HK-2 (cell line): ENCODE measurements at regions not wholly inside any gene's neighbourhood (a gene's known extent, or its start where the extent isn't known, plus 50 kb on each side); places are given as distances from the start of the nearest gene placed in this dataset.

Experiments used
- DNase-seq: peaks from one replicate; pipeline ENCODE4 v3.0.0-alpha.2; 2018; ENCODE audit not compliant: unreplicated experiment

DNA sequence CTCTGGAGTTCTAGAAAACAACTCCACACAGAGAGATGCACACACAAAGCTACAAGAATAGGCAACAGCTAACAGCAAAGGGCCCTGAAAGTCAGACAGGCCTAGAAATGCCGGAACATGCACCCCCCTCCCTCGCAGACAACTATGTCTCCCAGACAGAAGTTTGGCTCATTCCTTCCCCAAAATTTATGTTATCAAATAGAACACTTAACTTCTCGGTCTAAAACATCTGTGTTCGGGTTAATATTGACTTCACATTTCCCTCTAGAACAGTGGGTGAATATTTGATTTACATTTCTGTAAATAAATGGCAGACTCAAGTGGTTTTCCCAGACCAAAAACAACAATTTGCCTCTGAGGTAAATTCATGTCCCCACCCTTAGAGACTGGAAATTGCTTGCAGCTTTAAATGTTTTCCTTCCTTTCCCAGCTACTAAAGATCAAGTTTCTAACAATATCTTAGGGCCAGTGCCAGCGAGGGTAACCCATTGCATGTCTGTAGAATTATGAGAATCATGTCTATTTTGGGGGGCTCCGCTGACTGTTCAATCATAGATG is 92.5 kb upstream of the INHBA start:
- DNase-seq: no peak

- DNase-seq: no peak
Measured at GRCh38 chr7:41793556-41793955, 90.7 kb upstream of the INHBA start.

- DNase-seq: no peak
Measured at GRCh38 chr7:41792120-41792519, 89.2 kb upstream of the INHBA start.

GRCh38 chr7:41788556-41788955 is 85.7 kb upstream of the INHBA start:
- DNase-seq: no peak

DNA sequence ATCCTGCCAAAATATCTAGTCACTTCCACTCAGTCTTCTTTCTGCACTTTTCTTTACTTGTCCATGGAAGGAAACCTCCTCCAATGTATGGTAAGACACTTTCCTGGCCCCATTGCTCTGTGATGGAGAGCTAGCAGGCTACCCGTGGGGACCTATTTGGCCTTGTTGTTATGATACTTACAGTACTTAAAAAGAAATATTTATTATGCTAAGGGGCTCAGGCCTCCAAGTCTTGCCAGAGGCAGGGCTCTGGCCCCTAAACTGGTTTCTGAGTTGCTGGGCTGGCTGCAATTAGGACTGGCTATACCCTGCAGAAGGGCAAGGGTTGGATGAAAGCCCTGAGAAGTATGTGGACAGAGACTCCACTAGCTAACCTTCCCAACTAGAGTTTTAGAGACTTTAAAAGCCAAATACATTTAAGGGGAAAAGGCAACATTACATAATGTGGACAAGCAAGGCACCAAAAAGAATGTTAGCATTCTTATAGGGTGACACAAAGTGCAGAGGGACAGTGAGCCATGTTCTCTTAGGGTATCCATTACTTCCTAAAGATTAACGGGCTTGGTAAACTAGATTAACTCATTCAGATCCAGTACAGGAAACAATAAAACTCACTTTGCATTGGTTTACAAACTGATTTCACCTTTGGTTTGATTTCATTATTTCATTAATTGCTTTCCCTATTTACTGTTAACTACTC is 84.9 kb upstream of the INHBA start:
- no peak for DNase-seq

DNA sequence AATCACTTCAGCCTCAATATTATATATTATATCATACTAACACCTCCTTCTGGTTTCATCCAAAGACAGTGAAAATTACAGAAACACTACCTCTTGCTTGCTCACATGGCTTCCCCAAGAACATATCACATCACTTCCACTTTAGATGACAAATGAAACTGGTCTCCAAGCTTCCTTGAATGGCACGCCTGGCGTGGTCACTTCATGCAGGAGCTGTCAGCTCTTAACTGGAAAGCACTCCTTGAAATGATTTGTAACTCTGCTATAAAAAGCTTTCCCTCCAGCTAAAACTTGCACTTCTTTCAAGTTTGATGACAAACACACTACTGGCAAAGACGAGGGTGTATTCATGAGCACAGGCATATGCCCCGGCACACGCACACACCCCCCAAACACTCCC is 84.1 kb upstream of the INHBA start:
- DNase-seq: no peak

- DNase-seq: no peak
Measured at GRCh38 chr7:41786404-41786803, 83.5 kb upstream of the INHBA start.

- DNase-seq: no peak
Measured at GRCh38 chr7:41785840-41786239, 83.0 kb upstream of the INHBA start.

DNA sequence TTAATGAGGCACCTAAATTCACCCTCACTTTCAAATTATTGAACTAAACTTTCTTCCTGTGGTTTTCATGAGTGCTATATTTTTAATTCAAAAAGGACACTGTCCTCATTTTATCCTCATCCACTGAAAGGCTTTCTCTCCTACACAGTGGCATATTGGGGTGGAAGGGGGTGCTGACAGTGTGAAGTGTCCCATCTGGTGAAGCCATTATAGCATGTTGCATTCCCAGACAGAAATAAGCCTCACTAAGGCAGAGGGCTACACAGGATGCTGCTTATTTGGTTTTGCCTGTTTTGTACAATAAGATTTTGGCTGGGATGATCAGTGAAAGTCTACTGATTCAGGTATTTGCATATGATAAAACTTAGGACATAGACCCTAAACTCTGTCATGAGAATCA is 82.4 kb upstream of the INHBA start:
- no peak for DNase-seq

DNA sequence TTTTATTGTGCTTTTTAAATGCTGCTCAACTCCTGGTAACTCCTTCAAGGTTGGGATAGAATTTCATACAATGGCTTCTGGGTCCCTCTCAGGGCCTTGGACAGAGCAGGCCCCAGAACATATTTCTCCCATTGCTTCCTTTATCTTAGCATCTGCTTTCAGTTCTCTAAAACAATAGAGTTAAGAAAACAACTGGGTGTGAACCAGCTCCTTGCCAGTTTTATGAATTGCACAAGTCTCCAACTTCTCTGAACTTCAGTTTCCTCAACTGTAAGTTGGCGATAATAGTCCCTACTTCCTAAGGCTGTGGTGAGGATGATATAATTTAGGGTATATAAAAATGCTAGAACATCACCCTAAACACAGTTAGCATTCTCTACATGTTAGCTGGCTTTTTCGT is 77.0 kb upstream of the INHBA start:
- DNase-seq: no peak

DNA sequence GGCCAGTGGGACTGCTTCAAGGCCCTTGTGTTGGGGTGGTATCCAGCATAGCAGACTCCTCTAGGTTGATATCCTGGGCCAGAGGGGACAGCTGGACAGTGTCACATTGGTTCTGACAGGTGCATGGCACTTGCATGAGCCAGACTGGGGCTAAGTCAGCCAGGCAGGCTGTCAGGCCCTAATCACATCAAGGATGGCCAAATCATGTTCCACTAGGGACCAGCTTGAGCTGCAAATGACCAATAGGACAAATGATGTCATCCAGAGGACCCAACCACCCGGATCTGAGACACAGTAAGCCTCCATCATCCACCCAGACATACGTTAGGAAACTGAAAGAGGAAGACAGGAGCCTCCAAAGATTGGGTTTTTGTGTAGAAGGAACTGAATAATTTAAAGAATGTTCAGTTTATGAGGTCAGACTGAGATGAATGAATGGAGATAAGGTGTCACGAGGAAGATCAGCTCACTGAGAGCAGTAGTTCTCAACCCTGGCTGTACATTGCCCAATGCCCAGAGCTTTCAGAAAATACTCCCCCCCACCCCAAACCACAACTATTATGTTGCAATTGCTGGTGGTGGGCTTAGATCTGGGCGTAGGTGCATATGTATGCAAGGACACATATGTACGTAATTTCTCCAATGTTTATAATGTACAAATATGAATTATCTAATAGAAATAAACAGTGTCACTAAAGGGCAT is 75.2 kb upstream of the INHBA start:
- DNase-seq: no peak

DNA sequence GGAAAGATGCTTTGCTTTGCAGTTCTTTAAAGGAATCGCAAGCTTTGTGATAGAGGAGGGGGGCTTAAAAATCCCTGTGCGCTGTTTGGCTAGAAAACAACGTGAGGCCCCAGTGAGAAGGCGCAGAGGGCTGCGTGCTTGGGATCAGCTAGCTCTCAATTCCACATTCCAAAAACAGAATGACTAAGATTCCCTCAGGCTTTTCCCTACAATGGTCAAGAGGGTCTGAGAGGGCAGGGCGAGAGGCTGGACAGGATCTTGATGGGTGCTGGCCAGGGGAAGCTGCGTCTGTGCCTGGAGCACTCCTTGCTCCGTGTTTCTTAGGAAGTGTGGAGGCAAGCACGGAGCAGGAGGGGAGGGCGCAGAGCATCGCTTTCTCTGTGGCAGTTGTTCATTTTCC is 72.1 kb upstream of the INHBA start:
- DNase-seq: no peak

DNA sequence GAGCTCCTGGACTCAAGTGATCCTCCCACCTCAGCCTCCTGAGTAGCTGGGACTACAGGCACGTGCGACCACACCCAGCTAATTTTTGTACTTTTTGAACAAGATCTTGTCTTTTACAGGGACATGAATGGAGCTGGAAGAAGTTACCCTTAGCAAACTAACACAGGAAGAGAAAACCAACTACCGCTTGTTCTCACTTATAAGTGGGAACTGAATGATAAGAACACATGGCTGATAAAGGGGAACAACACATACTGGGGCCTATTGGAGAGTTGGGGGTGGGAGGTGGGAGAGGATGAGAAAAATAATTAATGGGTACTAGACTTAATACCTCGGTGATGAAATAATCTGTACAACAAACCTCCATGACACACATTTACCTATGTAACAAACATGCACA is 70.9 kb upstream of the INHBA start:
- DNase-seq: no peak

DNA sequence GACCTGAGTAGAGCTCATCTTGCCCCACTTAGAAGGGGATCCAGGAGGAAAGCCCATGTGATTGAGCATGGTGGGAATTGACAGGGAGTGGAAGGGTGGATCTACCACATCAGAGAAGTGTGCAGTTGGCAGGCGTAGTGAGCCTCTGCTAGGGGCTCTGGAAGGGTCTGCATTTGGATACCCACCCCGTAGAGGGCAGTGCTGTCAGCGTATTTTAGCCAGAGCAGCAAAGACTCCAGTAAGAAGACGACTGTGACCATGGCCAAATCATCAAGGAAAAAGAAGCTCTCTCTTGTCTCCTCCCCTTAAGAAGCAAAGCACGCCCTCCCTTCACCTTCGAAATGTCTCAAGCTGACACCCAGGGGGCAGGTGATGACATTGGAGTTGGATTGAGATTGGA is 68.8 kb upstream of the INHBA start:
- DNase-seq: no peak

DNA sequence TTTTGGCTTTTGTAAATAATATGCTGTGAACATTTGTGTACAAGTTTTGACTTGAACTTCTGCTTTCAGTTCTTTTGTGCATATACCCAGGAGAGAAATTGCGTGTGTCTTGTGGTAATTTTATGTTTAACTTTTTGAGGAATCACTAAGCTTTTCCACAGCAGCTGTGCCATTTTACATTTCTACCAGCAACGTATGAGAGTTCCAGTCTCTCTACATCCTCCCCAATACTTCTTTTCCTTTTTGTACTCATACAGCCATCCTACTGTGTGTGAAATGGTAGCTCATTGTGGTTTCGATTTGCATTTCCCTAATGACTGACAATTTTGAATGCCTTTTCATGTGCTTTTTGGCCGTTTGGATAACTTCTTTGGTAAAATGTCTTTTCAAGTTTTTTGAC is 66.3 kb upstream of the INHBA start:
- no peak for DNase-seq

DNA sequence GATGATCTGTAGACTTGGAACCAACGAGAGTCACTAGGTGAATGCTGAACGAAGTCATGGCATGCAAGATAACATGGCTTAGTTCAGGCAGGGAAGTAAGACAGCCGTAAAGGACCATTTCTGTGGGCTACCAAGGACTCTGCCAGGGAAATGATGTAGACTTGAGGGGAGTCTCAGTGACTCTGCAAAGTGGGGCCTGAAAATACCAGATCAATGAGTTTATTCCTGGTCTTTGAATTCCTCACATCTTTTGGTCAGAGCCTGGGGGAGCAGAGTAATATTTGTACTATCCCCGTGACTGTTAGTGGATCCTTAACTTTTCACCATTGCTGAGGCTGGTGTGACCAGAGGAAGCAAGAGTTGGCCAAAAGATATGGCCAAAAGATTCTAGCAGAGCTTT is 60.7 kb upstream of the INHBA start:
- no peak for DNase-seq

GRCh38 chr7:41762641-41763040 is 59.8 kb upstream of the INHBA start:
- DNase-seq: no peak

- no peak for DNase-seq
Measured at GRCh38 chr7:41760293-41760692, 57.4 kb upstream of the INHBA start.

DNA sequence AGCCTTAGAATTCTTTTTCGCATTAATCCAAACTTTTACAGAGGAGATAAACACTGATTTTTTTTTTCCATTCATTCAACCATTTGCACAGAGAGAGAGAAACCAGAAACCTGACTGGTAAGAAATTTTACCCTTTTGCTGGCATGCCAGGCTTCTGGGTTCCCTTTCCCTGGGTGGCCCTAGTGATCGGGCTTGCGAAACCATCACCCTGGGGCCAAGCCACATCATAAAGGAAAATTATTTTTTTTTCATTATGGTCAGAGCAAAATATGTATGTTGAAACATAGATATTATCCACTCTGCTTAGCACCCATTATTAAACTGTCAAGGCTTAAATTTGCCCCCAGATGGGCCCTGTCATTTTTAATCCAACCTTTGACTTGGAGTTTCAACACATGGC is 55.4 kb upstream of the INHBA start:
- no peak for DNase-seq

- no peak for DNase-seq
Measured at GRCh38 chr7:41756650-41757182, 53.8 kb upstream of the INHBA start.

DNA sequence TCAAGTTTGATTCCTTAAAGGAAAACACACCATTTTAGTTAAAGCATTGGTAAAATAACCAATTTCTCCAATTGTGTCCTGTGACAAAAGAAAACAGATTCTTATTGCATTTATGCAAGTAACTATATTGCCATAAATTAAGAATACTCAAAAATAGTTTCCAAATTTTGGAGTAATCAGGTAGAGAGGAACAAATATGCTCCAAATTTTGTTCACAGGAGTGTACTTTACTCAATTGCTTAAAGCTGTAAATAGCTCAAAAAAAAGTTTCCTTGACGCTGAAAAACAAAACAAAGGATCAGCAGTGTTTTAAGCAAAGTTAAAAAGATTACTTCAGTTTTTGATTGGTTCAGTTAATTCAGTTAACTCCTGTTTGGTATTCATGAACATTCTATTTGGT is 52.2 kb upstream of the INHBA start:
- no peak for DNase-seq

DNA sequence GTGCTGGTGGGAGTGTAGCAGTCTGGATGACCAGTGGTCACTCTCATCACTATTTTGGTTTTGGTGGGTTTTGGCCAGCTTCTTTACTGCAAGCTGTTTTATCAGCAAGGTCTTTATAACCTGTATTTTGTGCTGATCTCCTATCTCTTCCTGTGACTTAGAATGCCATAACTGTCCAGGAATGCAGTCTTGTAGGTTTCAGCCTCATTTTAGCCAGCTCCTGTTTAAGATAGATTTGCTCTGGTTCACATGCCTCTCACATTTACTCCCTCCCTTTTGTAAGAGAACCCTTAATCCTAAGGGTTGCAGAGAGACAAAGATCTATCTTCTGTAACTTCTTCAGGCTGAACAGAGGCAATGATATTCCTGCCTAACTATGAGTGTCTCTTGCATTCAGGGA is 51.2 kb upstream of the INHBA start:
- DNase-seq: no peak
